ENCODE measurements at regions not wholly inside any gene's neighbourhood (a gene's known extent, or its start where the extent isn't known, plus 50 kb on each side); places are given as distances from the start of the nearest gene placed in this dataset.

- Histone ChIP-seq H3K4me1 (replicated peaks in 1 of 2; ENCODE audit: control insufficient read depth in 2 of 2, insufficient read depth in 2 of 2, low read length in 2 of 2) (no peaks in the 10 kb centered on the region), H3K27me3 (ENCODE audit: control insufficient read depth in 2 of 2, insufficient read depth in 2 of 2, low read length in 2 of 2) (no peaks in the 10 kb centered on the region), H3K4me3 (no peak overlapping the region), H3K27ac (ENCODE audit: extremely low read depth, low read depth, low read length) (no peak overlapping the region), H3K9ac (ENCODE audit: insufficient read depth in 1 of 2, low read depth in 2 of 2, low read length in 2 of 2) (no peak overlapping the region), H3K9me1 (ENCODE audit: control insufficient read depth, insufficient read depth, low read length) (no peaks in the 10 kb centered on the region), H4K20me1 (replicated peaks; ENCODE audit: control insufficient read depth, insufficient read depth, low read length) (no peaks in the 10 kb centered on the region), H3K79me2 (ENCODE audit: control insufficient read depth, insufficient read depth, low read length) (no peaks in the 10 kb centered on the region), H2AFZ (ENCODE audit: low read depth, low read length) (no peak overlapping the region), H3K4me2 (ENCODE audit: insufficient read depth, low read length) (no peak overlapping the region), H3K36me3 (ENCODE audit: control insufficient read depth, insufficient read depth, low read length) (no peaks in the 10 kb centered on the region), H3K9me3 (replicated peaks; ENCODE audit: control insufficient read depth, insufficient read depth, low read depth, low read length) (no peaks in the 10 kb centered on the region)
- DNase-seq (ENCODE audit: extremely low read depth in 1 of 4, low spot score in 3 of 4) (no peak), FAIRE-seq (no peak), ATAC-seq (no peak)
- no TSS peak for BruUV-seq (replicated peaks)
- in situ Hi-C loops (cut with MboI) (no loop called here), intact Hi-C loops (cut with micrococcal nuclease) (no loop called here)
- TF ChIP-seq PTBP1 (IDR thresholded peaks at IDR 0.05; ENCODE audit: low read depth, low read length) = no peak
- TF ChIP-seq E2F3 (CRISPR knock-in tag; IDR thresholded peaks at IDR 0.05) = no peak
- TF ChIP-seq ZNF740 (CRISPR knock-in tag; IDR thresholded peaks at IDR 0.05) = no peak
- no peak for TF ChIP-seq ZNF740 (tag; IDR thresholded peaks at IDR 0.05)
- TF ChIP-seq BCL6 (CRISPR knock-in tag; IDR thresholded peaks at IDR 0.05) = no peak
- TF ChIP-seq ZNF780A (CRISPR knock-in tag; IDR thresholded peaks at IDR 0.05) = no peak
- TF ChIP-seq CREBBP (IDR thresholded peaks at IDR 0.05; ENCODE audit: low read depth, low read length) = no peak
- TF ChIP-seq L3MBTL2 (IDR thresholded peaks at IDR 0.05) = no peak
- no peak for TF ChIP-seq KDM4B (IDR thresholded peaks at IDR 0.05; ENCODE audit: borderline replicate concordance in 2 of 2, low read depth in 1 of 2)
- ChIA-PET CTCF (ENCODE audit: low intra/inter-chr PET ratio) (no interaction called here), POLR2A (no interaction called here)
These were observed 268.0 kb upstream of the SEMA3D start for GRCh38 chr7:85454904-85455303.

Data from K562 (cell line).